K562 (cell line): ENCODE measurements at regions not wholly inside any gene's neighbourhood (a gene's known extent, or its start where the extent isn't known, plus 50 kb on each side); places are given as distances from the start of the nearest gene placed in this dataset.

Source experiments
- ATAC-seq: fragments of 200-7000 bp; cut with Tn5 transposase; 3 replicates; pipeline ENCODE4 v1.9.1; 2020; ENCODE audit warnings: moderate library complexity
- BruUV-seq: library from RNA; stranded (reverse); fragments of 400-500 nt; replicated peaks from 2 replicates; lab custom pipeline; 2021; lab: Mats Ljungman, UMichigan
- CTCF ChIA-PET: fragments of 300-600 bp; formaldehyde crosslinking; extraction: SDS; loops from one replicate; lab custom pipeline; 2021; ENCODE audit warnings: low intra/inter-chr PET ratio; lab: Yijun Ruan, JAX
- POLR2A ChIA-PET: fragments of 300-600, 350-650 bp; sonication (Branson Sonifier 250); formaldehyde crosslinking; extraction: SDS; loops from one replicate; lab custom pipeline; 2021; ENCODE audit warnings: antibody characterized with exemption, inconsistent platforms; lab: Yijun Ruan, JAX
- DNase-seq, 4 experiments: peaks; one replicate each; pipeline versions ENCODE4 v3.0.0 to v3.0.0-alpha.2; 2011 to 2018; ENCODE audit warnings: low spot score in 3 of 4, mixed read lengths in 3 of 4; ENCODE audit errors: extremely low read depth in 1 of 4
- FAIRE-seq: peaks from 2 replicates; lab custom pipeline; 2011; peaks lifted over from hg19 to GRCh38; lab: Jason Lieb, UNC
- H2AFZ ChIP-seq: 2 replicates; pipeline ENCODE4 v1.6.0; 2011; ENCODE audit warnings: low read depth, low read length, control low read depth, inconsistent platforms
- H3K27ac ChIP-seq: fragments of 200-600 bp; 3 replicates; pipeline ENCODE4 v1.8.0; 2011; ENCODE audit warnings: low read depth, mild to moderate bottlenecking, control low read depth, inconsistent platforms, low read length, moderate library complexity, mixed read lengths; ENCODE audit errors: extremely low read depth
- H3K27me3 ChIP-seq, 2 experiments: fragments of 300-600 bp in 1 of 2; 2 replicates in 1 of 2; 3 replicates in 1 of 2; pipeline versions ENCODE4 v1.6.0 to v1.8.0; 2011; ENCODE audit warnings: inconsistent platforms in 2 of 2, low read length in 2 of 2, mild to moderate bottlenecking in 1 of 2, mixed read lengths in 1 of 2, moderate library complexity in 1 of 2; ENCODE audit not compliant: control insufficient read depth in 2 of 2, insufficient read depth in 2 of 2
- H3K36me3 ChIP-seq: fragments of 300-600 bp; 3 replicates; pipeline ENCODE4 v1.8.0; 2011; ENCODE audit warnings: mild to moderate bottlenecking, low read length, inconsistent platforms; ENCODE audit not compliant: control insufficient read depth, insufficient read depth
- H3K4me1 ChIP-seq, 2 experiments: fragments of 200-600 bp in 1 of 2; replicated peaks in 1 of 2; 2 replicates in 1 of 2; 3 replicates in 1 of 2; pipeline versions ENCODE4 v1.5.1 to v1.8.0; 2011; ENCODE audit warnings: inconsistent platforms in 2 of 2, low read length in 2 of 2, mild to moderate bottlenecking in 1 of 2, mixed read lengths in 1 of 2, moderate library complexity in 1 of 2; ENCODE audit not compliant: control insufficient read depth in 2 of 2, insufficient read depth in 2 of 2
- H3K4me2 ChIP-seq: 2 replicates; pipeline ENCODE4 v1.6.1; 2011; ENCODE audit warnings: low read length, control low read depth, inconsistent platforms, mixed read lengths; ENCODE audit not compliant: insufficient read depth
- H3K4me3 ChIP-seq: fragments of 200-600 bp; sonication (generic), shearing (Covaris generic); 2 replicates; pipeline ENCODE4 v1.5.1; 2016; ENCODE audit warnings: control low read depth, inconsistent platforms
- H3K79me2 ChIP-seq: fragments of 200-600 bp; 3 replicates; pipeline ENCODE4 v1.8.0; 2011; ENCODE audit warnings: low read length, inconsistent platforms; ENCODE audit not compliant: control insufficient read depth, insufficient read depth
- H3K9ac ChIP-seq, 2 experiments: 2 replicates each; pipeline versions ENCODE4 v1.6.0 to v1.6.1; 2011; ENCODE audit warnings: low read depth in 2 of 2, low read length in 2 of 2, control low read depth in 1 of 2, inconsistent platforms in 1 of 2, mild to moderate bottlenecking in 1 of 2, mixed read lengths in 1 of 2; ENCODE audit not compliant: insufficient read depth in 1 of 2
- H3K9me1 ChIP-seq: one replicate; pipeline ENCODE4 v1.6.0; 2011; ENCODE audit warnings: inconsistent platforms, mild to moderate bottlenecking, low read length, moderate library complexity; ENCODE audit not compliant: control insufficient read depth, insufficient read depth
- H3K9me3 ChIP-seq: replicated peaks from 2 replicates; pipeline ENCODE4 v1.5.1; 2011; ENCODE audit warnings: low read depth, low read length, inconsistent platforms; ENCODE audit not compliant: control insufficient read depth, insufficient read depth
- H4K20me1 ChIP-seq: replicated peaks from 2 replicates; pipeline ENCODE4 v1.6.1; 2011; ENCODE audit warnings: low read length, inconsistent platforms, mixed read lengths; ENCODE audit not compliant: control insufficient read depth, insufficient read depth
- FOXM1 ChIP-seq, 2 experiments: fragments of 450-650 bp in 1 of 2; sonication (generic) in 1 of 2; formaldehyde crosslinking in 1 of 2; IDR thresholded peaks; 2 replicates each; pipeline versions ENCODE4 v1.6.1 to v1.9.0; 2017 to 2022; ENCODE audit warnings: low read depth in 2 of 2, mild to moderate bottlenecking in 2 of 2, missing genetic modification reagents in 1 of 2, moderate library complexity in 1 of 2
- MTF1 ChIP-seq: fragments of 250-450 bp; sonication (Bioruptor Pico); IDR thresholded peaks from 2 replicates; pipeline ENCODE4 v1.9.0; 2021; ENCODE audit warnings: moderate library complexity, mild to moderate bottlenecking, inconsistent platforms, borderline replicate concordance
- NRF1 ChIP-seq, 2 experiments: fragments of 450-650 bp; IDR thresholded peaks in 1 of 2; conservative IDR thresholded peaks in 1 of 2; 2 replicates each; pipeline ENCODE4 v1.6.1; 2014; ENCODE audit warnings: mild to moderate bottlenecking in 2 of 2
- WGBS: fragments of 100-300 bp; shearing (Covaris generic); methylation state at CpG from one replicate; pipeline ENCODE4 v1.1.6; 2016; ENCODE audit warnings: low coverage, mixed read lengths; ENCODE audit not compliant: insufficient coverage; ENCODE audit errors: missing lambda C conversion rate; 5-methylcytosine and 5-hydroxymethylcytosine counted together
- in situ Hi-C: fragments of 300-500 bp; cut with MboI; formaldehyde crosslinking; loops from 4 replicates; pipeline ENCODE4 v1.15.0; 2018; ENCODE audit warnings: inconsistent platforms, mixed read lengths
- intact Hi-C: fragments of 100-400 bp; cut with micrococcal nuclease; formaldehyde crosslinking; loops from 2 replicates; pipeline ENCODE4 v1.14.2; 2022
- TF ChIP-seq, protein P1 (sequence below): sonication (generic); IDR thresholded peaks from 2 replicates; pipeline ENCODE4 v1.6.1; 2016
- TF ChIP-seq, protein P2 (sequence below): sonication (generic); formaldehyde crosslinking; IDR thresholded peaks from 2 replicates; pipeline ENCODE4 v1.8.0; 2022; ENCODE audit warnings: mild to moderate bottlenecking, low read depth, missing genetic modification reagents

DNA sequence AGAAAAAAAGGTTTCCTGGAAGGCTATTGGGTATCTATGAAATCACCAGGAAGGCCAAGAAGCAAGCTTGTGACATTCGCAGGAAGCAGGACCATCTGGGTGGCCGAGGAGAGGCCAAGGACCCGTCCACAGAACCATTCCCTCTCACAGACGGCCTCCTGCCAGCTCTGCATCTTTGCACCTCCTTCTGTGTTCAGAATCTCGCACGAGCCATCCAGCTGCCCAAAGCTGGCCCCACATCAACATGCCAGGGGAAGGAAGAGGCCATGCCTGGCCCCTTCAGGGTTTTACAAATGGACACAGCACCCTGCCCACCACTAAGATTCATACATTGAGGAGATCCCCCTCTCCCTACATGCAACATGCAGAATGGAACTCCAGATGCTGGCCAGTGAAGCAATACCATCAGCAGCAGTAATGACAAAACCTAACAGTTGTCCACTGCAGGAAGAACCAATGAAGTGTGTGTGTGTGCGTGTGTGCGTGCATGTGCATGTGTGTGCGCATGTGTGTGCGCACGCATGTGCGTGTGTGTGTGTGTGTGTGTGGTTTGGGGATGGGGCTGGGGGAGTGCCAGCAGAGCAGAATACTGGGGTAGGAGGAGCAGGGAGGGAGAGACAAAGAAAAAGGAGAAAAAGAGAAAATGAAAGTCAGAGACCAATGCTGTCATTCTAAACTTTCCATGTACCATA lies 184.2 kb upstream of the FOXQ1 start:
- CTCF ChIA-PET = interaction anchor here (0.6 kb wide), 1 partner anchor 899 kb away, joined by 3 read pairs; no protein-coding TSS in a partner anchor
- H3K4me3 ChIP-seq = no peak overlapping the region
- WGBS = 0% methylated on average over 12 of the region's 12 CpGs
- H3K79me2 ChIP-seq = no peaks in the 10 kb centered on the region
- H4K20me1 ChIP-seq = 0 out of 2 replicates have a peak, but pooled peaks cover 4% of the 10 kb centered on the region
- FAIRE-seq (no peak), DNase-seq (no peak), ATAC-seq (no peak)
- in situ Hi-C loops (no loop called here), intact Hi-C loops (no loop called here)
- H3K27me3 ChIP-seq = peaks cover 0 to 37% of the 10 kb centered on the region in 2 experiments; a peak in 2 of 5 replicates
- H3K9me1 ChIP-seq = no peaks in the 10 kb centered on the region
- H2AFZ ChIP-seq = no peak overlapping the region
- no peak overlapping the region for H3K4me2 ChIP-seq
- POLR2A ChIA-PET = no interaction called here
- H3K36me3 ChIP-seq = no peaks in the 10 kb centered on the region
- no peaks in the 10 kb centered on the region for H3K9me3 ChIP-seq
- TF ChIP-seq, protein P1, sequence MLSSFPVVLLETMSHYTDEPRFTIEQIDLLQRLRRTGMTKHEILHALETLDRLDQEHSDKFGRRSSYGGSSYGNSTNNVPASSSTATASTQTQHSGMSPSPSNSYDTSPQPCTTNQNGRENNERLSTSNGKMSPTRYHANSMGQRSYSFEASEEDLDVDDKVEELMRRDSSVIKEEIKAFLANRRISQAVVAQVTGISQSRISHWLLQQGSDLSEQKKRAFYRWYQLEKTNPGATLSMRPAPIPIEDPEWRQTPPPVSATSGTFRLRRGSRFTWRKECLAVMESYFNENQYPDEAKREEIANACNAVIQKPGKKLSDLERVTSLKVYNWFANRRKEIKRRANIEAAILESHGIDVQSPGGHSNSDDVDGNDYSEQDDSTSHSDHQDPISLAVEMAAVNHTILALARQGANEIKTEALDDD = no peak
- no peak for TF ChIP-seq FOXM1 (IDR thresholded peaks at IDR 0.05; ENCODE audit: low read depth)
- TF ChIP-seq FOXM1 (CRISPR knock-in tag; IDR thresholded peaks at IDR 0.05; ENCODE audit: low read depth) = no peak
- no peak for TF ChIP-seq MTF1 (CRISPR knock-in tag)
- TF ChIP-seq, protein P2, sequence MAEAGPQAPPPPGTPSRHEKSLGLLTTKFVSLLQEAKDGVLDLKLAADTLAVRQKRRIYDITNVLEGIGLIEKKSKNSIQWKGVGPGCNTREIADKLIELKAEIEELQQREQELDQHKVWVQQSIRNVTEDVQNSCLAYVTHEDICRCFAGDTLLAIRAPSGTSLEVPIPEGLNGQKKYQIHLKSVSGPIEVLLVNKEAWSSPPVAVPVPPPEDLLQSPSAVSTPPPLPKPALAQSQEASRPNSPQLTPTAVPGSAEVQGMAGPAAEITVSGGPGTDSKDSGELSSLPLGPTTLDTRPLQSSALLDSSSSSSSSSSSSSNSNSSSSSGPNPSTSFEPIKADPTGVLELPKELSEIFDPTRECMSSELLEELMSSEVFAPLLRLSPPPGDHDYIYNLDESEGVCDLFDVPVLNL = no peak
- TF ChIP-seq NRF1 (conservative IDR thresholded peaks at IDR 0.05 in 1 of 2, IDR thresholded peaks at IDR 0.05 in 1 of 2) = peak in 1 of 2 experiments; percentile 27; a peak in 1 of 4 replicates
- H3K4me1 ChIP-seq = no peaks in the 10 kb centered on the region
- no TSS peak for BruUV-seq
- H3K9ac ChIP-seq = no peak overlapping the region
- no peak overlapping the region for H3K27ac ChIP-seq
